ENCODE measurements at regions not wholly inside any gene's neighbourhood (a gene's known extent, or its start where the extent isn't known, plus 50 kb on each side); places are given as distances from the start of the nearest gene placed in this dataset.

GRCh38 chr12:45580356-45580969 is 149.0 kb upstream of the ARID2 start:
- intact Hi-C loops (cut with DNase I; ENCODE audit: low total_unique reads): no loop called here
- TF ChIP-seq POLR2A (IDR thresholded peaks at IDR 0.05) (no peak), CTCF (IDR thresholded peaks at IDR 0.05) (no peak)
- WGBS, 2 donors: 74 to 83% methylated on average over 2 of the region's 2 CpGs
- no peak overlapping the region for H3K4me3 ChIP-seq (ENCODE audit: low read depth, poor library complexity, severe bottlenecking)
- DNase-seq (ENCODE audit: low spot score in 2 of 2): no peak

GRCh38 chr12:45581112-45581511 is 148.4 kb upstream of the ARID2 start:
- no peak overlapping the region for H3K4me3 ChIP-seq (ENCODE audit: low read depth, poor library complexity, severe bottlenecking)
- no peak for DNase-seq (ENCODE audit: low spot score in 2 of 2)
- TF ChIP-seq POLR2A (IDR thresholded peaks at IDR 0.05): no peak
- TF ChIP-seq CTCF (IDR thresholded peaks at IDR 0.05): no peak
- intact Hi-C loops (cut with DNase I; ENCODE audit: low total_unique reads): no loop called here
- WGBS, 2 donors: 83 to 85% methylated on average over 1 of the region's 1 CpG

DNA sequence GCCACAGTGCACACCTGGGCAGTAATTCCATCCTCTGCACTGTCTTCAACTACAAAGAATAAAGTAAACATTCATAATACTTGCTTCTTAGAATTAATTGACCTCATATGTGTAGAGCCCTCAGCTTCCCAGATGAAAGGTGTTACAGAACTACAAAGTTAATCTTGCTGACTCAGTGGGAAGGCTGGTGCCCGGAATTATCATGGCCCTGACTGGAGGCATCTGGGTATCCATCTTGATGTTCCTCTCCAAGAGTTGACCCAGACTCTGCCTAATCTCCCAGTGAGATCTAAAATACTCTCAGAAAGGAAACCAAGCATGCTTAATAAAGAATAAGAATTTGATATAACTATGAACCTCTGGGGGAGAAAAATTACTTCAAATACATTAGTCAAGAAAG is 147.0 kb upstream of the ARID2 start:
- intact Hi-C loops (cut with DNase I; ENCODE audit: low total_unique reads): no loop called here
- H3K4me3 ChIP-seq (ENCODE audit: low read depth, poor library complexity, severe bottlenecking): no peak overlapping the region
- TF ChIP-seq CTCF (IDR thresholded peaks at IDR 0.05) (no peak), POLR2A (IDR thresholded peaks at IDR 0.05) (no peak)
- WGBS, 2 donors: 64 to 71% methylated on average over 1 of the region's 1 CpG
- DNase-seq (ENCODE audit: low spot score in 2 of 2): no peak

DNA sequence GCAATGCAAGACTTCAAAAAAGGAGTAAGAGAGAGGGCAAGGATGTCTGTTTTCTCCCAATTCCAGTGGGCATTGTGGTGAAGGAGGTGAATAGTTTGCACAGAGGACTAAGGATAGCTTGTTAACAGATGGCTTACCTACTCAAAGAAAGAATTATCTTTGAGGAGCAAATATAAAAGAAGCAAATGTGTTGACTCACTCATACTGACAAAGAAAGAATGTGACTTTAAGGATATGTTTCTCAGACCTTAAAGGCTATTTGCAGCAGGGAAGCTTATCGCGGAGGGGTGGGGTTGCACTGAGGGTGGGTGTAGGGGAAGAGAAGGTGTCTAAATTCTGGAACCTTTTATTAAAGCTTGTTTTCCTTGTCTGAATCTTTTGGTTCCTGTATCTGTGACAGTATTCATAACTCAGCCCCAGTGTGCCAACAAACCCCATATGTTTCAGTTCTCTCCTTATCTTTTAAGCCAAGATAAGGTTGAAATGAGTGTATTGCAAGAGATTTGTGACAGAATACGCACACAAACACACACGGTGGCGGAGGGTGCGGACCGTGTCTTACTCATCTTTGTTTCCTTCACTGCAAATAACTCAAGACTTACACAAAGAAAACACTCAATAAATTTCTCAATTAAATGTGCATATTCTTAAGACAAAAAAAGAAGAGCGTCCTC is 146.4 kb upstream of the ARID2 start:
- no peak for TF ChIP-seq CTCF (IDR thresholded peaks at IDR 0.05)
- TF ChIP-seq POLR2A (IDR thresholded peaks at IDR 0.05): no peak
- no peak overlapping the region for H3K4me3 ChIP-seq (ENCODE audit: low read depth, poor library complexity, severe bottlenecking)
- 80 to 86% methylated on average over 8 of the region's 8 CpGs for WGBS, 2 donors
- intact Hi-C loops (cut with DNase I; ENCODE audit: low total_unique reads): no loop called here
- DNase-seq (ENCODE audit: low spot score in 2 of 2): no peak

- WGBS, 2 donors: 76 to 100% methylated on average over 1 of the region's 1 CpG
- intact Hi-C loops (cut with DNase I; ENCODE audit: low total_unique reads): no loop called here
- no peak for DNase-seq (ENCODE audit: low spot score in 2 of 2)
- TF ChIP-seq CTCF (IDR thresholded peaks at IDR 0.05) (no peak), POLR2A (IDR thresholded peaks at IDR 0.05) (no peak)
- H3K4me3 ChIP-seq (ENCODE audit: low read depth, poor library complexity, severe bottlenecking): no peak overlapping the region
Measured at GRCh38 chr12:45584336-45584735, 145.2 kb upstream of the ARID2 start.
